Thyroid gland (tissue), 4 donors: ENCODE measurements at regions not wholly inside any gene's neighbourhood (a gene's known extent, or its start where the extent isn't known, plus 50 kb on each side); places are given as distances from the start of the nearest gene placed in this dataset. TPM values are rescaled to one million over a fixed set of nuclear protein-coding genes. Genes with fewer than 3 reads are reported as not detected.

ENCODE experiments used
- DNase-seq, 2 donors: peaks; one replicate each; pipeline ENCODE4 v3.0.0-alpha.2; 2019
- H3K27ac ChIP-seq, 3 donors: fragments of 200-600 bp; sonication (generic); 1 replicate in 2 of 3; 2 replicates in 1 of 3; pipeline ENCODE4 v1.5.1; 2016 to 2019; ENCODE audit warnings: mild to moderate bottlenecking in 1 of 3, moderate library complexity in 1 of 3
- H3K27me3 ChIP-seq: fragments of 200-600 bp; sonication (generic); one replicate; pipeline ENCODE4 v1.5.1; 2019
- H3K36me3 ChIP-seq, 2 donors: fragments of 200-600 bp; sonication (generic); one replicate each; pipeline ENCODE4 v1.5.1; 2016 to 2019
- H3K4me1 ChIP-seq, 2 donors: fragments of 200-600 bp; sonication (generic); one replicate each; pipeline ENCODE4 v1.5.1; 2017 to 2019
- H3K4me3 ChIP-seq, 3 donors: fragments of 200-600 bp; sonication (generic); replicated peaks in 1 of 3; 1 replicate in 2 of 3; 2 replicates in 1 of 3; pipeline ENCODE4 v1.5.1; 2016; ENCODE audit warnings: mild to moderate bottlenecking in 1 of 3
- H3K9me3 ChIP-seq: fragments of 200-600 bp; sonication (generic); one replicate; pipeline ENCODE4 v1.5.1; 2017
- POLR2A ChIP-seq, 2 donors: fragments of 450-650 bp; IDR thresholded peaks; one replicate each; pipeline ENCODE4 v1.6.1; 2017; ENCODE audit warnings: antibody characterized with exemption in 2 of 2, mild to moderate bottlenecking in 2 of 2, moderate library complexity in 1 of 2
- WGBS, 2 donors: methylation state at CpG; one replicate each; pipeline ENCODE4 v1.1.5; 2017; 5-methylcytosine and 5-hydroxymethylcytosine counted together
- intact Hi-C: fragments of 100-400 bp; cut with DNase I; formaldehyde crosslinking; loops from one replicate; pipeline ENCODE4 v1.15.1; 2023
- small RNA-seq: library from RNA; depleted of rRNA; stranded (forward); fragments of <200 nt; gene quantifications from one replicate; pipeline ENCODE3, GENCODE V24; 2016
- TF ChIP-seq, protein P1 (sequence below), 6 experiments: fragments of 200-600 bp in 3 of 6; fragments of 450-650 bp in 3 of 6; sonication (generic) in 3 of 6; IDR thresholded peaks; one replicate each; pipeline ENCODE4 v1.5.1; 2016 to 2019; ENCODE audit warnings: antibody characterized with exemption in 6 of 6, mild to moderate bottlenecking in 2 of 6, inconsistent platforms in 1 of 6, moderate library complexity in 1 of 6

GRCh38 chr15:93143186-93143585 is 54.2 kb upstream of the RGMA start:
- no peak overlapping the region for H3K4me3 ChIP-seq
- no peaks in the 10 kb centered on the region for H3K27me3 ChIP-seq
- no peaks in the 10 kb centered on the region for H3K4me1 ChIP-seq
- H3K9me3 ChIP-seq: no peaks in the 10 kb centered on the region
- H3K27ac ChIP-seq: no peak overlapping the region
- no peak for DNase-seq
- TF ChIP-seq, protein P1, sequence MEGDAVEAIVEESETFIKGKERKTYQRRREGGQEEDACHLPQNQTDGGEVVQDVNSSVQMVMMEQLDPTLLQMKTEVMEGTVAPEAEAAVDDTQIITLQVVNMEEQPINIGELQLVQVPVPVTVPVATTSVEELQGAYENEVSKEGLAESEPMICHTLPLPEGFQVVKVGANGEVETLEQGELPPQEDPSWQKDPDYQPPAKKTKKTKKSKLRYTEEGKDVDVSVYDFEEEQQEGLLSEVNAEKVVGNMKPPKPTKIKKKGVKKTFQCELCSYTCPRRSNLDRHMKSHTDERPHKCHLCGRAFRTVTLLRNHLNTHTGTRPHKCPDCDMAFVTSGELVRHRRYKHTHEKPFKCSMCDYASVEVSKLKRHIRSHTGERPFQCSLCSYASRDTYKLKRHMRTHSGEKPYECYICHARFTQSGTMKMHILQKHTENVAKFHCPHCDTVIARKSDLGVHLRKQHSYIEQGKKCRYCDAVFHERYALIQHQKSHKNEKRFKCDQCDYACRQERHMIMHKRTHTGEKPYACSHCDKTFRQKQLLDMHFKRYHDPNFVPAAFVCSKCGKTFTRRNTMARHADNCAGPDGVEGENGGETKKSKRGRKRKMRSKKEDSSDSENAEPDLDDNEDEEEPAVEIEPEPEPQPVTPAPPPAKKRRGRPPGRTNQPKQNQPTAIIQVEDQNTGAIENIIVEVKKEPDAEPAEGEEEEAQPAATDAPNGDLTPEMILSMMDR (IDR thresholded peaks at IDR 0.05): no peak
- no peak for TF ChIP-seq POLR2A (IDR thresholded peaks at IDR 0.05)
- no peaks in the 10 kb centered on the region for H3K36me3 ChIP-seq
- 92 to 93% methylated on average over 13 of the region's 13 CpGs for WGBS, 2 donors
- intact Hi-C loops: no loop called here

- H3K4me3 ChIP-seq: no peak overlapping the region
- TF ChIP-seq, protein P1 (IDR thresholded peaks at IDR 0.05): no peak
- no peak for TF ChIP-seq POLR2A (IDR thresholded peaks at IDR 0.05)
- WGBS, 2 donors: 78 to 84% methylated on average over 8 of the region's 8 CpGs
- H3K9me3 ChIP-seq: no peaks in the 10 kb centered on the region
- intact Hi-C loops: no loop called here
- no peak for DNase-seq
- no peak overlapping the region for H3K27ac ChIP-seq
- no peaks in the 10 kb centered on the region for H3K36me3 ChIP-seq
- H3K4me1 ChIP-seq: no peaks in the 10 kb centered on the region
- no peaks in the 10 kb centered on the region for H3K27me3 ChIP-seq
These were observed 52.4 kb upstream of the RGMA start for GRCh38 chr15:93141371-93141794.

- no peaks in the 10 kb centered on the region for H3K36me3 ChIP-seq
- H3K27ac ChIP-seq: no peak overlapping the region
- no peaks in the 10 kb centered on the region for H3K9me3 ChIP-seq
- H3K27me3 ChIP-seq: no peaks in the 10 kb centered on the region
- TF ChIP-seq POLR2A (IDR thresholded peaks at IDR 0.05): no peak
- TF ChIP-seq, protein P1 (IDR thresholded peaks at IDR 0.05): no peak
- H3K4me1 ChIP-seq: no peaks in the 10 kb centered on the region
- no peak overlapping the region for H3K4me3 ChIP-seq
- DNase-seq: no peak
- intact Hi-C loops: no loop called here
- 89 to 97% methylated on average over 7 to 8 of the region's 8 CpGs for WGBS, 2 donors
These were observed 50.4 kb upstream of the RGMA start for GRCh38 chr15:93139436-93139835.

GRCh38 chr15:93138681-93139250 is 49.8 kb upstream of the RGMA start:
- Histone ChIP-seq H3K27me3 (no peaks in the 10 kb centered on the region), H3K36me3 (no peaks in the 10 kb centered on the region), H3K4me3 (no peak overlapping the region), H3K9me3 (no peaks in the 10 kb centered on the region), H3K27ac (no peak overlapping the region), H3K4me1 (no peaks in the 10 kb centered on the region)
- intact Hi-C loops: no loop called here
- TF ChIP-seq, protein P1 (IDR thresholded peaks at IDR 0.05): no peak
- TF ChIP-seq POLR2A (IDR thresholded peaks at IDR 0.05): no peak
- no peak for DNase-seq
- 100% methylated on average over 3 of the region's 3 CpGs for WGBS, 2 donors

Small RNA genes in the stretch of these regions (small RNA-seq; reads per million reads assigned to genes)
- gene AC103996.1 (not detected), gene AC112693.2 (not detected)
